ENCODE measurements at regions not wholly inside any gene's neighbourhood (a gene's known extent, or its start where the extent isn't known, plus 50 kb on each side); places are given as distances from the start of the nearest gene placed in this dataset.

DNA sequence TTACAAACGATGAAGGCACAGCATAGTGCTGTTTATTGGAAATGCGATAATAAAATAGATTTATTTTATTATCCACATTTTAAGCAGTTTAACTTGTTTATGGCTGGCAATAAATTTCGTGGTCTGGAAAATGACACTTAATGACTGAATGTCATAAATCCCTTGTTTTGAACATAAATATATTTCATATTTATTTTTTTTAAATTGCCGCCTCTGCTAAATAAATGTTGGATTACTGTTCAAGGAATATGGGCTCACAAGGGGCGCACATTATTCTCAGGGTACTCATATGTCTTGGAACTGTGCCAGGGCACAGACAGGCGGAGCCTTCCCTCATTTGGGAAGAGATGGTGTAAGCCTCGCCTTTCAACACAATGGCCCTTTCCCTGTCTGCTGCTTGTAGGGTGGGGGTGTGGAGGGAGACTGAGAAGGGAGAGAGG lies 134.3 kb downstream of the PXDC1 start:
- no peak for TF ChIP-seq POLR2AphosphoS5 (IDR thresholded peaks at IDR 0.05; ENCODE audit: borderline replicate concordance, low read depth, low read length)
- TF ChIP-seq EZH2 (IDR thresholded peaks at IDR 0.05) = no peak
- no peak for TF ChIP-seq FOXP2 (optimal IDR thresholded peaks at IDR 0.05; ENCODE audit: control extremely low read depth, extremely low read length, insufficient read depth)
